NCI-H748 treated with DMSO at 0.1 percent for 48 hours (cell line): ENCODE measurements at regions not wholly inside any gene's neighbourhood (a gene's known extent, or its start where the extent isn't known, plus 50 kb on each side); places are given as distances from the start of the nearest gene placed in this dataset.
"Not testable (repeated sequence)": the region's sequence is repeated elsewhere in the genome, so short reads cannot be mapped to it uniquely, and the experiment has no call there.

Source experiments
- DNase-seq: peaks from one replicate; lab custom pipeline; 2025; lab: John Stamatoyannopoulos, UW

- DNase-seq, result no peak
These were observed 361.4 kb upstream of the CFAP20DC start for GRCh38 chr3:59411186-59411585.

- DNase-seq, result no peak
These were observed 358.3 kb upstream of the CFAP20DC start for GRCh38 chr3:59408047-59408624.

- no peak for DNase-seq
These were observed 357.6 kb upstream of the CFAP20DC start for GRCh38 chr3:59407425-59407824.

GRCh38 chr3:59406943-59407342 is 357.1 kb upstream of the CFAP20DC start:
- DNase-seq, result no peak

- no peak for DNase-seq
These were observed 355.0 kb upstream of the CFAP20DC start for GRCh38 chr3:59404851-59405250.

- DNase-seq, result no peak
These were observed 354.2 kb upstream of the CFAP20DC start for GRCh38 chr3:59404064-59404463.

- no peak for DNase-seq
These were observed 352.1 kb upstream of the CFAP20DC start for GRCh38 chr3:59401924-59402323.

GRCh38 chr3:59392116-59392515 is 342.3 kb upstream of the CFAP20DC start:
- DNase-seq, result no peak

- DNase-seq, result no peak
These were observed 341.3 kb upstream of the CFAP20DC start for GRCh38 chr3:59391131-59391530.

GRCh38 chr3:59388555-59389270 is 338.9 kb upstream of the CFAP20DC start:
- no peak for DNase-seq

- DNase-seq, result no peak
These were observed 336.3 kb upstream of the CFAP20DC start for GRCh38 chr3:59386165-59386564.

GRCh38 chr3:59385547-59385946 is 335.7 kb upstream of the CFAP20DC start:
- no peak for DNase-seq

GRCh38 chr3:59381282-59381681 is 331.5 kb upstream of the CFAP20DC start:
- DNase-seq, result no peak

GRCh38 chr3:59380146-59380545 is 330.3 kb upstream of the CFAP20DC start:
- DNase-seq, result no peak

- no peak for DNase-seq
These were observed 325.0 kb upstream of the CFAP20DC start for GRCh38 chr3:59374818-59375211.

- DNase-seq, result no peak
These were observed 324.4 kb upstream of the CFAP20DC start for GRCh38 chr3:59374091-59374817.

- no peak for DNase-seq
These were observed 322.5 kb upstream of the CFAP20DC start for GRCh38 chr3:59372346-59372745.

GRCh38 chr3:59368900-59369675 is 319.3 kb upstream of the CFAP20DC start:
- no peak for DNase-seq

GRCh38 chr3:59367150-59367549 is 317.3 kb upstream of the CFAP20DC start:
- DNase-seq, result no peak

- DNase-seq, result no peak
These were observed 316.4 kb upstream of the CFAP20DC start for GRCh38 chr3:59366218-59366617.

- DNase-seq, result no peak
These were observed 314.7 kb upstream of the CFAP20DC start for GRCh38 chr3:59364496-59364895.

- DNase-seq, result not testable (repeated sequence)
These were observed 310.5 kb upstream of the CFAP20DC start for GRCh38 chr3:59360312-59360711.
